GM12892 (cell line): ENCODE measurements at regions not wholly inside any gene's neighbourhood (a gene's known extent, or its start where the extent isn't known, plus 50 kb on each side); places are given as distances from the start of the nearest gene placed in this dataset.

ENCODE experiments used
- POLR2A ChIP-seq: IDR thresholded peaks from 2 replicates; pipeline ENCODE4 v1.6.1; 2011; ENCODE audit warnings: low read depth, low read length, control low read depth
- POLR2AphosphoS5 ChIP-seq: IDR thresholded peaks from 2 replicates; pipeline ENCODE4 v1.6.1; 2011; ENCODE audit warnings: low read depth, low read length, control low read depth
- TAF1 ChIP-seq: IDR thresholded peaks from 2 replicates; pipeline ENCODE4 v1.6.1; 2011; ENCODE audit warnings: low read depth, mild to moderate bottlenecking, control low read depth, low read length, borderline replicate concordance

- TF ChIP-seq POLR2AphosphoS5: no peak
- TF ChIP-seq POLR2A: no peak
- TF ChIP-seq TAF1: no peak
Measured at GRCh38 chr2:83071914-83072313, 1387.2 kb downstream of the SUCLG1 start.
